RWPE2 (cell line): ENCODE measurements at regions not wholly inside any gene's neighbourhood (a gene's known extent, or its start where the extent isn't known, plus 50 kb on each side); places are given as distances from the start of the nearest gene placed in this dataset.

Experiments used
- ATAC-seq: fragments of 200-7000 bp; cut with Tn5 transposase; 3 replicates; pipeline ENCODE4 v1.9.1; 2021; ENCODE audit warnings: low read depth
- DNase-seq: peaks from one replicate; pipeline ENCODE4 v3.0.0-alpha.2; 2020; ENCODE audit warnings: low spot score
- H3K27ac ChIP-seq: fragments of 450-650 bp; 2 replicates; pipeline ENCODE4 v1.5.1; 2017; ENCODE audit warnings: mild to moderate bottlenecking; ENCODE audit not compliant: poor library complexity, severe bottlenecking
- H3K27me3 ChIP-seq: fragments of 250-450 bp; sonication (Bioruptor Pico); 2 replicates; pipeline ENCODE4 v1.5.1; 2021; ENCODE audit warnings: mild to moderate bottlenecking, moderate library complexity; ENCODE audit not compliant: insufficient read depth, poor library complexity, severe bottlenecking
- H3K36me3 ChIP-seq: fragments of 250-450 bp; sonication (Bioruptor Pico); 2 replicates; pipeline ENCODE4 v1.5.1; 2020; ENCODE audit warnings: low read depth, mild to moderate bottlenecking, moderate library complexity
- H3K4me1 ChIP-seq: fragments of 250-450 bp; sonication (Bioruptor Pico); 2 replicates; pipeline ENCODE4 v1.5.1; 2021; ENCODE audit warnings: mild to moderate bottlenecking, moderate library complexity; ENCODE audit not compliant: insufficient read depth, poor library complexity, severe bottlenecking
- H3K4me3 ChIP-seq: fragments of 250-450 bp; sonication (Bioruptor Pico); 2 replicates; pipeline ENCODE4 v1.5.1; 2021; ENCODE audit warnings: mild to moderate bottlenecking, moderate library complexity; ENCODE audit not compliant: severe bottlenecking
- H3K9me3 ChIP-seq: fragments of 250-450 bp; sonication (Bioruptor Pico); 2 replicates; pipeline ENCODE4 v1.5.1; 2021; ENCODE audit warnings: mild to moderate bottlenecking, moderate library complexity; ENCODE audit not compliant: severe bottlenecking
- CTCF ChIP-seq: fragments of 450-650 bp; IDR thresholded peaks from one replicate; pipeline ENCODE4 v1.5.1; 2017; ENCODE audit warnings: mild to moderate bottlenecking, moderate library complexity; ENCODE audit not compliant: poor library complexity, severe bottlenecking

- TF ChIP-seq CTCF, result no peak
- Histone ChIP-seq H3K4me1 (no peaks in the 10 kb centered on the region), H3K27ac (no peak overlapping the region), H3K36me3 (no peaks in the 10 kb centered on the region), H3K4me3 (no peak overlapping the region), H3K9me3 (no peaks in the 10 kb centered on the region), H3K27me3 (peaks cover 6% of the 10 kb centered on the region)
- DNase-seq (no peak), ATAC-seq (no peak)
Measured at GRCh38 chr7:136062625-136063325, 85.6 kb upstream of the MTPN start.

- TF ChIP-seq CTCF, result no peak
- Histone ChIP-seq H3K4me1 (no peaks in the 10 kb centered on the region), H3K4me3 (no peak overlapping the region), H3K36me3 (no peaks in the 10 kb centered on the region), H3K27me3 (peaks cover 6% of the 10 kb centered on the region), H3K9me3 (no peaks in the 10 kb centered on the region), H3K27ac (no peak overlapping the region)
- DNase-seq (no peak), ATAC-seq (no peak)
Measured at GRCh38 chr7:136061433-136061832, 84.3 kb upstream of the MTPN start.

- H3K27ac ChIP-seq, result no peak overlapping the region
- TF ChIP-seq CTCF, result no peak
- no peak overlapping the region for H3K4me3 ChIP-seq
- peaks cover 2% of the 10 kb centered on the region for H3K9me3 ChIP-seq
- ATAC-seq (no peak), DNase-seq (no peak)
- H3K4me1 ChIP-seq, result no peaks in the 10 kb centered on the region
- peaks cover 6% of the 10 kb centered on the region for H3K27me3 ChIP-seq
- H3K36me3 ChIP-seq, result no peaks in the 10 kb centered on the region
Measured at GRCh38 chr7:136058546-136058945, 81.4 kb upstream of the MTPN start.

- H3K36me3 ChIP-seq, result no peaks in the 10 kb centered on the region
- no peaks in the 10 kb centered on the region for H3K4me1 ChIP-seq
- TF ChIP-seq CTCF, result no peak
- no peak overlapping the region for H3K4me3 ChIP-seq
- DNase-seq, result no peak
- ATAC-seq, result no peak
- peaks cover 2% of the 10 kb centered on the region for H3K9me3 ChIP-seq
- H3K27ac ChIP-seq, result no peak overlapping the region
- H3K27me3 ChIP-seq, result peaks cover 4% of the 10 kb centered on the region
Measured at GRCh38 chr7:136057509-136057908, 80.3 kb upstream of the MTPN start.

- DNase-seq (no peak), ATAC-seq (no peak)
- peaks cover 2% of the 10 kb centered on the region for H3K9me3 ChIP-seq
- no peaks in the 10 kb centered on the region for H3K36me3 ChIP-seq
- H3K4me1 ChIP-seq, result no peaks in the 10 kb centered on the region
- no peak overlapping the region for H3K27ac ChIP-seq
- no peaks in the 10 kb centered on the region for H3K27me3 ChIP-seq
- H3K4me3 ChIP-seq, result no peak overlapping the region
- no peak for TF ChIP-seq CTCF
Measured at GRCh38 chr7:136056651-136057231, 79.6 kb upstream of the MTPN start.
